K562 (cell line): ENCODE measurements at regions not wholly inside any gene's neighbourhood (a gene's known extent, or its start where the extent isn't known, plus 50 kb on each side); places are given as distances from the start of the nearest gene placed in this dataset.

ENCODE experiments used
- RB1 ChIP-seq: fragments of 450-650 bp; IDR thresholded peaks from 2 replicates; pipeline ENCODE4 v1.6.1; 2017; ENCODE audit warnings: low read depth, mild to moderate bottlenecking
- YY1 ChIP-seq, 3 experiments: IDR thresholded peaks; 2 replicates each; pipeline ENCODE4 v1.6.1; 2011; ENCODE audit warnings: low read length in 2 of 3, mild to moderate bottlenecking in 2 of 3, moderate library complexity in 2 of 3, borderline replicate concordance in 1 of 3, control low read depth in 1 of 3, low read depth in 1 of 3; ENCODE audit not compliant: insufficient read depth in 3 of 3, insufficient replicate concordance in 2 of 3, control insufficient read depth in 1 of 3, insufficient read length in 1 of 3; ENCODE audit errors: extremely low read depth in 1 of 3
- ZBTB33 ChIP-seq: sonication (generic); formaldehyde crosslinking; IDR thresholded peaks from 2 replicates; pipeline ENCODE4 v1.8.1; 2023; ENCODE audit warnings: mild to moderate bottlenecking, missing genetic modification reagents
- ZBTB49 ChIP-seq: sonication (generic); formaldehyde crosslinking; IDR thresholded peaks from 2 replicates; pipeline ENCODE4 v1.8.0; 2022; ENCODE audit warnings: missing genetic modification reagents, mild to moderate bottlenecking, borderline replicate concordance
- ZBTB5 ChIP-seq: fragments of 450-650 bp; IDR thresholded peaks from 2 replicates; pipeline ENCODE4 v1.6.1; 2017; ENCODE audit warnings: antibody characterized with exemption
- ZSCAN29 ChIP-seq: fragments of 450-650 bp; IDR thresholded peaks from 2 replicates; pipeline ENCODE4 v1.6.1; 2017

DNA sequence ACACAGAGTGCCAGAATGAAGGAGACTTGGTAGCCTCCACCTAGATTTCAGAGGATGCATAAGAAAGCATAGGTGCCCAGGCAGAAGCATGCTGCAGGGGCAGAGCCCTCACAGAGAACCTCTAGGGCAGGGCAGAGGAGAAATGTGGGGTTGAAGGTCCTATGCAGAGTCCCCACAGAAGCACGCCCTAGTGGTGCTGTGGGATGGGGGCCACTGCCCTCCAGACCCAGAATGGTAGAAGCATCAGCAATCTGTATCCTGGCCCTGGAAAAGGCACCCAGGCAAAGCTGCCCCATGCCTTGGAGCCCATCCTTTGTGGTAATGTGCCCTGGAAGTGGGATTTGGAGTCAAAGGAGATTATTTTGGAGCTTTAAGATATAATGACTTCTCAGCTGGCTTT is 992.9 kb upstream of the PABPC4L start (continued):
- TF ChIP-seq ZBTB5 (no peak), ZBTB33 (CRISPR knock-in tag) (no peak), ZBTB49 (CRISPR knock-in tag) (no peak), YY1 (IDR thresholded peaks at IDR 0.05; ENCODE audit: borderline replicate concordance in 1 of 3, control insufficient read depth in 1 of 3, extremely low read depth in 1 of 3, insufficient read depth in 3 of 3, insufficient read length in 1 of 3, insufficient replicate concordance in 2 of 3, low read depth in 1 of 3, low read length in 2 of 3) (no peak), RB1 (no peak), ZSCAN29 (no peak)
